Activated B cell treated with CpG ODN at 0.5 μM for 24 hours (primary cell): ENCODE measurements at regions not wholly inside any gene's neighbourhood (a gene's known extent, or its start where the extent isn't known, plus 50 kb on each side); places are given as distances from the start of the nearest gene placed in this dataset.

Experiments used
- ATAC-seq: fragments of 200-7000 bp; cut with Tn5 transposase; one replicate; pipeline ENCODE4 v1.10.0; 2021; ENCODE audit warnings: low read depth, mild to moderate bottlenecking, moderate library complexity
- CTCF ChIA-PET: fragments of 350-600 bp; sonication (Branson Sonifier 250); formaldehyde crosslinking; loops from one replicate; lab custom pipeline; 2021; ENCODE audit warnings: antibody characterized with exemption; lab: Charles Lee
- POLR2A ChIA-PET: fragments of 350-600 bp; sonication (Branson Sonifier 250); formaldehyde crosslinking; loops from one replicate; lab custom pipeline; 2021; ENCODE audit warnings: antibody characterized with exemption; lab: Charles Lee
- DNase-seq: peaks from one replicate; pipeline ENCODE4 v3.0.0; 2022
- H3K27ac Mint-ChIP-seq: one replicate; pipeline ENCODE4 v1.8.0; 2020; ENCODE audit warnings: mixed read lengths
- H3K27me3 Mint-ChIP-seq: one replicate; pipeline ENCODE4 v1.8.0; 2021; ENCODE audit warnings: mixed read lengths
- H3K36me3 Mint-ChIP-seq: one replicate; pipeline ENCODE4 v1.8.0; 2021; ENCODE audit warnings: low read depth, mixed read lengths
- H3K4me1 Mint-ChIP-seq: one replicate; pipeline ENCODE4 v1.8.0; 2021; ENCODE audit warnings: mixed read lengths
- H3K4me3 Mint-ChIP-seq: one replicate; pipeline ENCODE4 v1.8.0; 2020; ENCODE audit warnings: mild to moderate bottlenecking, mixed read lengths
- H3K9me3 Mint-ChIP-seq: one replicate; pipeline ENCODE4 v1.8.0; 2020; ENCODE audit warnings: mixed read lengths
- CTCF ChIP-seq: fragments of 200-600 bp; IDR thresholded peaks from one replicate; pipeline ENCODE4 v1.8.0; 2022; ENCODE audit warnings: antibody characterized with exemption, mild to moderate bottlenecking
- intact Hi-C: fragments of 100-400 bp; cut with micrococcal nuclease; formaldehyde crosslinking; loops from one replicate; pipeline ENCODE4 v1.15.1; 2024

DNA sequence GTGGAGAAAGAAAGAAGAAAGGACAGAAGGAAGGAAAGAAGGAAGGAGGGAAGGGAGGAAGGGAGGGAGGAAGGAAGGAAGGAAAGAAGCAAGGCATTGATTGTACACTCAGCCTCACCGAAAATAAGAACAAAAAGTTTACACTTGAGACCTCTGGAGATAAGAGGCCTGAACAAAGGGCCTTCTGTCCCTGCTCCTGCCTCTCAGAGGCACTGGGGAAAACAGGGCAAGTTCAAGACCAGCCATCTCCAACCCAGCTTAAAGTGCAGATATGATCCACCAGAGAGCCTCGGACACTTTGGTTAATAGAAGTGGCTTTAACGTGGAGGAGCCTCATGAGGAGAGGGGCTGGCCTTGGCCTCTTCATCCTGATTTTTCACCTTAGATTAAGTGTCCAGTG, 582.9 kb upstream of the PPP2R3A start:
- ATAC-seq (no peak), DNase-seq (no peak)
- ChIA-PET CTCF (no interaction called here), POLR2A (no interaction called here)
- Mint-ChIP-seq H3K9me3 (no peaks in the 10 kb centered on the region), H3K36me3 (no peaks in the 10 kb centered on the region), H3K4me3 (no peak overlapping the region), H3K4me1 (no peaks in the 10 kb centered on the region), H3K27ac (no peak overlapping the region), H3K27me3 (no peaks in the 10 kb centered on the region)
- no peak for TF ChIP-seq CTCF
- intact Hi-C loops, result no loop called here

- H3K4me3 Mint-ChIP-seq, result no peak overlapping the region
- intact Hi-C loops, result no loop called here
- DNase-seq, result no peak
- no peaks in the 10 kb centered on the region for H3K4me1 Mint-ChIP-seq
- H3K27me3 Mint-ChIP-seq, result no peaks in the 10 kb centered on the region
- ChIA-PET POLR2A (no interaction called here), CTCF (no interaction called here)
- ATAC-seq, result no peak
- H3K36me3 Mint-ChIP-seq, result no peaks in the 10 kb centered on the region
- H3K9me3 Mint-ChIP-seq, result no peaks in the 10 kb centered on the region
- no peak overlapping the region for H3K27ac Mint-ChIP-seq
- TF ChIP-seq CTCF, result no peak
Observed at GRCh38 chr3:135383301-135383700, 582.2 kb upstream of the PPP2R3A start.

DNA sequence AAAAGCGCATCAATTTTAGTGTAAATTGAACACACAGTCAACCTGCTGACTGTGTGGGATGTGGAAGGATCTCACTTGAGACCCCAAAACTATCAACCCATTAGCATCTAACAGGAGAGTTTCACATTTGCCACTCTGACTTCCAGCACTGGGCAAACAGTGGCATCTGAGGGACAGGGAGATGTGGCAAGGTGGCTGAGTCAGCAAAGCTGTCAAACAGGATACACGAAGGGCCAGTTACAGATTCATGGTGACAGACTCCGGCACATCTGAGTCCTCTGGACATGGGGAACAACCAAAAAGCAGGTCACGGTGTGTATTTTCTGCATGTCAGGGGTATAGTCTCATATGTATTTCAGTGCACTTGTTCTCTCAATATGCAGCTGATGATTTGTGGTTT, 573.4 kb upstream of the PPP2R3A start:
- H3K4me3 Mint-ChIP-seq, result no peak overlapping the region
- intact Hi-C loops, result no loop called here
- POLR2A ChIA-PET, result no interaction called here
- no peak for ATAC-seq
- no peak for DNase-seq
- no peak overlapping the region for H3K27ac Mint-ChIP-seq
- no peaks in the 10 kb centered on the region for H3K4me1 Mint-ChIP-seq
- H3K36me3 Mint-ChIP-seq, result no peaks in the 10 kb centered on the region
- no peak for TF ChIP-seq CTCF
- H3K9me3 Mint-ChIP-seq, result peaks cover 13% of the 10 kb centered on the region
- no peaks in the 10 kb centered on the region for H3K27me3 Mint-ChIP-seq
- CTCF ChIA-PET, result no interaction called here

DNA sequence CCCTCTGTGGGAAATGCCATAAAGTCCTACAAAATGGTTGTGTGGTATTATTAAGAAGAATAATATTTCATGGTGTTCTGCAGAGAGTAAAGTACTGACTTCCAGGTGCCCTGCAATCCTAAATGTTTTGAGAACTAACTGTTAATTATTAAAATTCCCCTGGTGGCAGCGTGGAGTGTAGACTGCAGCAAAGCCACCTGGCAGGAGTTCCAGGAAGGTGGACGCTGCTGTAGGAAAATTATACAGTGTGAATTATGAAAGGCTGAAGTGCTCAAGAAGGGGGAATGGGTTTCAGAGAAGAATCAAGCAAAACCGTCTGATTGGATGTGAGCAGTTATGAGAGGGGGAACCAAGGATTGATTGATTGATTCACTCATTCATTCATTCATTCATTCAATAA, 572.4 kb upstream of the PPP2R3A start:
- H3K27ac Mint-ChIP-seq, result no peak overlapping the region
- TF ChIP-seq CTCF, result no peak

GRCh38 chr3:135393898-135394525, 571.5 kb upstream of the PPP2R3A start:
- no peaks in the 10 kb centered on the region for H3K36me3 Mint-ChIP-seq
- ATAC-seq (no peak), DNase-seq (no peak)
- H3K27me3 Mint-ChIP-seq, result no peaks in the 10 kb centered on the region
- ChIA-PET CTCF (no interaction called here), POLR2A (no interaction called here)
- no peaks in the 10 kb centered on the region for H3K4me1 Mint-ChIP-seq
- intact Hi-C loops, result no loop called here
- no peak for TF ChIP-seq CTCF
- no peak overlapping the region for H3K4me3 Mint-ChIP-seq
- no peak overlapping the region for H3K27ac Mint-ChIP-seq
- H3K9me3 Mint-ChIP-seq, result peaks cover 13% of the 10 kb centered on the region

More for the DNA sequence above, 572.4 kb upstream of the PPP2R3A start:
- Mint-ChIP-seq H3K4me1 (no peaks in the 10 kb centered on the region), H3K4me3 (no peak overlapping the region), H3K9me3 (peaks cover 13% of the 10 kb centered on the region), H3K36me3 (no peaks in the 10 kb centered on the region), H3K27me3 (no peaks in the 10 kb centered on the region)
- intact Hi-C loops, result no loop called here
- DNase-seq (no peak), ATAC-seq (no peak)
- ChIA-PET POLR2A (no interaction called here), CTCF (no interaction called here)
